HEK293 (cell line): ENCODE measurements at regions not wholly inside any gene's neighbourhood (a gene's known extent, or its start where the extent isn't known, plus 50 kb on each side); places are given as distances from the start of the nearest gene placed in this dataset.

Experiments
- CTCF ChIA-PET: fragments of 350-600 bp; formaldehyde crosslinking; extraction: SDS; loops from one replicate; lab custom pipeline; 2021; ENCODE audit warnings: antibody characterized with exemption; lab: Yijun Ruan, JAX
- POLR2A ChIA-PET: fragments of 300-600 bp; formaldehyde crosslinking; extraction: SDS; loops from one replicate; lab custom pipeline; 2020; ENCODE audit warnings: antibody characterized with exemption, inconsistent platforms; lab: Yijun Ruan, JAX
- H3K27ac ChIP-seq: fragments of 200-500 bp; sonication (Bioruptor generic); 2 replicates; pipeline ENCODE4 v1.5.1; 2014; ENCODE audit warnings: low read depth, low read length, control low read depth, inconsistent platforms; ENCODE audit errors: extremely low read depth
- H3K36me3 ChIP-seq, 2 experiments: fragments of 200-500 bp in 1 of 2; sonication (Bioruptor generic) in 1 of 2; 1 replicate in 1 of 2; 2 replicates in 1 of 2; pipeline ENCODE4 v1.5.1; 2014 to 2017; ENCODE audit warnings: inconsistent platforms in 2 of 2, low read length in 2 of 2; ENCODE audit not compliant: control insufficient read depth in 2 of 2, insufficient read depth in 1 of 2
- H3K4me1 ChIP-seq: fragments of 200-500 bp; sonication (Bioruptor generic); 2 replicates; pipeline ENCODE4 v1.5.1; 2014; ENCODE audit warnings: mild to moderate bottlenecking, low read length, inconsistent platforms; ENCODE audit not compliant: control insufficient read depth, insufficient read depth
- H3K4me3 ChIP-seq: 2 replicates; pipeline ENCODE4 v1.5.1; 2011; ENCODE audit warnings: low read depth, mild to moderate bottlenecking, control low read depth, low read length, moderate library complexity
- H3K9me3 ChIP-seq: fragments of 200-500 bp; sonication (Bioruptor generic); 2 replicates; pipeline ENCODE4 v1.5.1; 2014; ENCODE audit warnings: low read depth, low read length, inconsistent platforms; ENCODE audit not compliant: control insufficient read depth, insufficient read depth
- HOXC10 ChIP-seq: sonication (generic); formaldehyde crosslinking; IDR thresholded peaks from 2 replicates; pipeline ENCODE4 v1.8.1; 2023; ENCODE audit warnings: mild to moderate bottlenecking, missing genetic modification reagents
- PRDM6 ChIP-seq: fragments of 450-650 bp; formaldehyde crosslinking; IDR thresholded peaks from 2 replicates; pipeline ENCODE4 v1.5.1; 2017; ENCODE audit warnings: missing biosample characterization, missing genetic modification characterization
- TSHZ1 ChIP-seq: fragments of 450-650 bp; formaldehyde crosslinking; IDR thresholded peaks from 2 replicates; pipeline ENCODE4 v1.5.1; 2016; ENCODE audit warnings: missing biosample characterization, missing genetic modification characterization, borderline replicate concordance
- ZBTB48 ChIP-seq: fragments of 450-650 bp; formaldehyde crosslinking; IDR thresholded peaks from 2 replicates; pipeline ENCODE4 v1.5.1; 2016; ENCODE audit warnings: missing biosample characterization, missing genetic modification characterization
- ZBTB8A ChIP-seq: fragments of 450-650 bp; formaldehyde crosslinking; IDR thresholded peaks from 2 replicates; pipeline ENCODE4 v1.5.1; 2016; ENCODE audit warnings: missing biosample characterization, missing genetic modification characterization
- ZNF174 ChIP-seq: fragments of 450-650 bp; formaldehyde crosslinking; IDR thresholded peaks from 2 replicates; pipeline ENCODE4 v1.5.0; 2017; ENCODE audit warnings: missing biosample characterization, mild to moderate bottlenecking, missing genetic modification characterization
- ZNF175 ChIP-seq: fragments of 450-650 bp; formaldehyde crosslinking; IDR thresholded peaks from 2 replicates; pipeline ENCODE4 v1.5.1; 2016; ENCODE audit warnings: missing biosample characterization, missing genetic modification characterization
- ZNF23 ChIP-seq: fragments of 450-650 bp; formaldehyde crosslinking; IDR thresholded peaks from 2 replicates; pipeline ENCODE4 v1.5.1; 2016; ENCODE audit warnings: missing biosample characterization, missing genetic modification characterization, borderline replicate concordance
- ZNF394 ChIP-seq: fragments of 450-650 bp; formaldehyde crosslinking; IDR thresholded peaks from 2 replicates; pipeline ENCODE4 v1.5.1; 2016; ENCODE audit warnings: missing biosample characterization, missing genetic modification characterization, mild to moderate bottlenecking, moderate library complexity, borderline replicate concordance
- ZNF600 ChIP-seq: fragments of 450-650 bp; formaldehyde crosslinking; IDR thresholded peaks from 2 replicates; pipeline ENCODE4 v1.5.1; 2016; ENCODE audit warnings: missing biosample characterization, missing genetic modification characterization
- ZNF639 ChIP-seq: fragments of 450-650 bp; formaldehyde crosslinking; IDR thresholded peaks from 2 replicates; pipeline ENCODE4 v1.5.1; 2016; ENCODE audit warnings: missing biosample characterization, missing genetic modification characterization
- ZSCAN16 ChIP-seq: fragments of 450-650 bp; formaldehyde crosslinking; IDR thresholded peaks from 2 replicates; pipeline ENCODE4 v1.5.1; 2016; ENCODE audit warnings: missing biosample characterization, missing genetic modification characterization

- H3K9me3 ChIP-seq, result no peaks in the 10 kb centered on the region
- H3K4me3 ChIP-seq, result no peak overlapping the region
- TF ChIP-seq ZNF639 (tag by site-specific recombination), result no peak
- TF ChIP-seq ZNF23 (tag by site-specific recombination), result no peak
- no peak for TF ChIP-seq ZBTB48 (tag by site-specific recombination)
- TF ChIP-seq ZNF174 (tag by site-specific recombination), result no peak
- H3K4me1 ChIP-seq, result no peaks in the 10 kb centered on the region
- POLR2A ChIA-PET, result no interaction called here
- no peak overlapping the region for H3K27ac ChIP-seq
- no peaks in the 10 kb centered on the region for H3K36me3 ChIP-seq
- CTCF ChIA-PET, result no interaction called here
Observed at GRCh38 chr9:106772523-106773290, 90.3 kb upstream of the ZNF462 start.

GRCh38 chr9:106773750-106774149 is 89.2 kb upstream of the ZNF462 start:
- ChIA-PET POLR2A (no interaction called here), CTCF (no interaction called here)
- no peak overlapping the region for H3K4me3 ChIP-seq
- no peak for TF ChIP-seq ZSCAN16 (tag by site-specific recombination)
- H3K36me3 ChIP-seq, result no peaks in the 10 kb centered on the region
- no peaks in the 10 kb centered on the region for H3K4me1 ChIP-seq
- H3K9me3 ChIP-seq, result no peaks in the 10 kb centered on the region
- no peak overlapping the region for H3K27ac ChIP-seq

- POLR2A ChIA-PET, result no interaction called here
Observed at GRCh38 chr9:106775960-106776359, 87.0 kb upstream of the ZNF462 start.

More at GRCh38 chr9:106775960-106776359, 87.0 kb upstream of the ZNF462 start:
- Histone ChIP-seq H3K9me3 (no peaks in the 10 kb centered on the region), H3K4me1 (no peaks in the 10 kb centered on the region), H3K4me3 (no peak overlapping the region)
- no peak for TF ChIP-seq ZNF600 (tag by site-specific recombination)
- TF ChIP-seq HOXC10 (CRISPR knock-in tag), result no peak
- no peak for TF ChIP-seq PRDM6
- TF ChIP-seq ZNF394 (tag by site-specific recombination), result no peak
- TF ChIP-seq TSHZ1, result no peak
- TF ChIP-seq ZNF175 (tag by site-specific recombination), result no peak
- TF ChIP-seq ZBTB8A (tag by site-specific recombination), result no peak
- TF ChIP-seq, all 188 proteins: peak for 0
- no peak overlapping the region for H3K27ac ChIP-seq
- H3K36me3 ChIP-seq, result no peaks in the 10 kb centered on the region
- CTCF ChIA-PET, result interaction anchor here (1.2 kb wide), 1 partner anchor 400 kb away, joined by 3 read pairs; no protein-coding TSS in a partner anchor
